Activated naive CD4-positive, alpha-beta T cell treated with anti-CD3 and anti-CD28 coated beads for 36 hours (primary cell): ENCODE measurements at regions not wholly inside any gene's neighbourhood (a gene's known extent, or its start where the extent isn't known, plus 50 kb on each side); places are given as distances from the start of the nearest gene placed in this dataset.
"Not testable (repeated sequence)": the region's sequence is repeated elsewhere in the genome, so short reads cannot be mapped to it uniquely, and the experiment has no call there.

Source experiments
- CTCF ChIA-PET: fragments of 350-600 bp; sonication (Branson Sonifier 250); formaldehyde crosslinking; loops from one replicate; lab custom pipeline; 2021; ENCODE audit warnings: antibody characterized with exemption; lab: Charles Lee
- DNase-seq: peaks from one replicate; pipeline ENCODE4 v3.0.0-alpha.2; 2020
- H3K27ac Mint-ChIP-seq: one replicate; pipeline ENCODE4 v1.8.0; 2021; ENCODE audit warnings: mild to moderate bottlenecking, mixed read lengths
- H3K27me3 Mint-ChIP-seq: one replicate; pipeline ENCODE4 v1.8.0; 2021; ENCODE audit warnings: low read depth, mixed read lengths
- H3K36me3 Mint-ChIP-seq: one replicate; pipeline ENCODE4 v1.8.0; 2021; ENCODE audit warnings: low read depth, mixed read lengths
- H3K4me1 Mint-ChIP-seq: one replicate; pipeline ENCODE4 v1.8.0; 2021; ENCODE audit warnings: low read depth, mixed read lengths
- H3K4me3 Mint-ChIP-seq: one replicate; pipeline ENCODE4 v1.8.0; 2021; ENCODE audit warnings: mild to moderate bottlenecking, moderate library complexity, mixed read lengths
- H3K9me3 Mint-ChIP-seq: one replicate; pipeline ENCODE4 v1.8.0; 2021; ENCODE audit warnings: mixed read lengths
- intact Hi-C: fragments of 100-400 bp; cut with micrococcal nuclease; formaldehyde crosslinking; loops from one replicate; pipeline ENCODE4 v1.15.1; 2023

- intact Hi-C loops, CTCF ChIA-PET: not testable (repeated sequence)
Measured at GRCh38 chr11:89620721-89621120, 89.4 kb upstream of the TRIM77 start.

GRCh38 chr11:89625171-89625570 is 84.9 kb upstream of the TRIM77 start:
- H3K27me3 Mint-ChIP-seq = no peaks in the 10 kb centered on the region

More at GRCh38 chr11:89620721-89621120, 89.4 kb upstream of the TRIM77 start:
- not testable (repeated sequence) for H3K36me3 Mint-ChIP-seq, H3K4me1 Mint-ChIP-seq, DNase-seq, H3K27me3 Mint-ChIP-seq, H3K27ac Mint-ChIP-seq, H3K9me3 Mint-ChIP-seq, H3K4me3 Mint-ChIP-seq

GRCh38 chr11:89626366-89626765 is 83.7 kb upstream of the TRIM77 start:
- no peaks in the 10 kb centered on the region for H3K4me1 Mint-ChIP-seq
- no peaks in the 10 kb centered on the region for H3K9me3 Mint-ChIP-seq
- CTCF ChIA-PET = interaction anchor here (1.1 kb wide), 1 partner anchor 17 kb away, joined by 3 read pairs; no protein-coding TSS in a partner anchor
- H3K4me3 Mint-ChIP-seq = no peak overlapping the region
- no peaks in the 10 kb centered on the region for H3K36me3 Mint-ChIP-seq
- no peak for DNase-seq
- intact Hi-C loops = no loop called here
- H3K27ac Mint-ChIP-seq = no peak overlapping the region
- no peaks in the 10 kb centered on the region for H3K27me3 Mint-ChIP-seq

More at GRCh38 chr11:89625171-89625570, 84.9 kb upstream of the TRIM77 start:
- Mint-ChIP-seq H3K4me3 (no peak overlapping the region), H3K9me3 (no peaks in the 10 kb centered on the region), H3K4me1 (no peaks in the 10 kb centered on the region), H3K36me3 (no peaks in the 10 kb centered on the region), H3K27ac (no peak overlapping the region)
- CTCF ChIA-PET = no interaction called here
- intact Hi-C loops = no loop called here
- DNase-seq = no peak

GRCh38 chr11:89626881-89627280 is 83.2 kb upstream of the TRIM77 start:
- H3K4me3 Mint-ChIP-seq, H3K27me3 Mint-ChIP-seq, DNase-seq, H3K36me3 Mint-ChIP-seq, H3K4me1 Mint-ChIP-seq, intact Hi-C loops, H3K9me3 Mint-ChIP-seq, H3K27ac Mint-ChIP-seq: not testable (repeated sequence)
- CTCF ChIA-PET = interaction anchor here (1.1 kb wide), 1 partner anchor 18 kb away, joined by 3 read pairs; no protein-coding TSS in a partner anchor

GRCh38 chr11:89633135-89633705 is 76.9 kb upstream of the TRIM77 start:
- H3K27me3 Mint-ChIP-seq = no peaks in the 10 kb centered on the region
- CTCF ChIA-PET = no interaction called here
- no peak overlapping the region for H3K27ac Mint-ChIP-seq
- DNase-seq = no peak
- H3K4me1 Mint-ChIP-seq = no peaks in the 10 kb centered on the region
- no peak overlapping the region for H3K4me3 Mint-ChIP-seq
- H3K36me3 Mint-ChIP-seq = no peaks in the 10 kb centered on the region
- H3K9me3 Mint-ChIP-seq = no peaks in the 10 kb centered on the region
- intact Hi-C loops = no loop called here

GRCh38 chr11:89640777-89641176 is 69.3 kb upstream of the TRIM77 start:
- H3K4me1 Mint-ChIP-seq, H3K36me3 Mint-ChIP-seq, CTCF ChIA-PET: not testable (repeated sequence)

GRCh38 chr11:89648232-89648631 is 61.9 kb upstream of the TRIM77 start:
- DNase-seq, intact Hi-C loops, H3K4me3 Mint-ChIP-seq, H3K4me1 Mint-ChIP-seq, H3K9me3 Mint-ChIP-seq, H3K36me3 Mint-ChIP-seq, H3K27ac Mint-ChIP-seq, CTCF ChIA-PET, H3K27me3 Mint-ChIP-seq: not testable (repeated sequence)

More at GRCh38 chr11:89640777-89641176, 69.3 kb upstream of the TRIM77 start:
- DNase-seq, H3K27me3 Mint-ChIP-seq, intact Hi-C loops, H3K9me3 Mint-ChIP-seq, H3K4me3 Mint-ChIP-seq, H3K27ac Mint-ChIP-seq: not testable (repeated sequence)

- H3K9me3 Mint-ChIP-seq, H3K27ac Mint-ChIP-seq, H3K4me3 Mint-ChIP-seq, H3K36me3 Mint-ChIP-seq, DNase-seq, H3K4me1 Mint-ChIP-seq, CTCF ChIA-PET, H3K27me3 Mint-ChIP-seq, intact Hi-C loops: not testable (repeated sequence)
Measured at GRCh38 chr11:89648996-89649395, 61.1 kb upstream of the TRIM77 start.

GRCh38 chr11:89654669-89655068 is 55.4 kb upstream of the TRIM77 start:
- H3K4me1 Mint-ChIP-seq, H3K27me3 Mint-ChIP-seq, CTCF ChIA-PET, H3K9me3 Mint-ChIP-seq, DNase-seq, H3K36me3 Mint-ChIP-seq, intact Hi-C loops, H3K27ac Mint-ChIP-seq, H3K4me3 Mint-ChIP-seq: not testable (repeated sequence)

GRCh38 chr11:89658767-89659166 is 51.3 kb upstream of the TRIM77 start:
- H3K9me3 Mint-ChIP-seq, CTCF ChIA-PET, H3K27ac Mint-ChIP-seq, H3K36me3 Mint-ChIP-seq, H3K4me1 Mint-ChIP-seq, DNase-seq, H3K4me3 Mint-ChIP-seq, intact Hi-C loops, H3K27me3 Mint-ChIP-seq: not testable (repeated sequence)

GRCh38 chr11:89659414-89659813 is 50.7 kb upstream of the TRIM77 start:
- H3K27ac Mint-ChIP-seq, H3K4me1 Mint-ChIP-seq, intact Hi-C loops, H3K36me3 Mint-ChIP-seq, H3K27me3 Mint-ChIP-seq, H3K4me3 Mint-ChIP-seq, DNase-seq, CTCF ChIA-PET, H3K9me3 Mint-ChIP-seq: not testable (repeated sequence)

GRCh38 chr11:89660234-89660633 is 49.9 kb upstream of the TRIM77 start:
- Mint-ChIP-seq H3K27me3 (no peaks in the 10 kb centered on the region), H3K36me3 (no peaks in the 10 kb centered on the region), H3K4me1 (no peaks in the 10 kb centered on the region), H3K9me3 (no peaks in the 10 kb centered on the region), H3K4me3 (no peak overlapping the region), H3K27ac (no peak overlapping the region)
- CTCF ChIA-PET = no interaction called here
- intact Hi-C loops = no loop called here
- no peak for DNase-seq
